GM18867 (cell line): ENCODE measurements at regions not wholly inside any gene's neighbourhood (a gene's known extent, or its start where the extent isn't known, plus 50 kb on each side); places are given as distances from the start of the nearest gene placed in this dataset.

Experiments used
- ATAC-seq: cut with Tn5 transposase; IDR thresholded peaks from one replicate; pipeline ENCODE4 v1.9.1; 2021; ENCODE audit warnings: mild to moderate bottlenecking, moderate library complexity; ENCODE audit not compliant: unreplicated experiment

DNA sequence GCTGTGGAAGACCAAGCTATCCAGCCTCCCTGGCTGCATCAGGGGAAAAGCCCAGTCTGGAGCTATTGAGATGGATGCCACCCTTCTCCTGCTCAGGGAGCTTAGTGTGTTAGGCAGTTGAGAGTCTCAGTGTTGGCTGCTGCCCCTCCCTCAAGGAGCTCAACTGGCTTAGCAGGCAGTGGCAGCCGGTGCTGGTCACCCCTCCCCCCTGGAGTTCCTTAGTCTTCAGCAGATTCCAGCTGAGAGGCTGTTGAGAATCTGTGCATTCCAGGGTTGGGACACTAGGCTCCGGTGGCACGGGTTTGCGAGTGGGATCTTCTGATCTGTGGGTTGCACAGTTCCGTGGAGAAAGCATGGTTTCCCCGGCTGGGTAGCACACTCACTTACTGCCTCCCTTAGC is 883.8 kb downstream of the NSUN3 start:
- no peak for ATAC-seq

DNA sequence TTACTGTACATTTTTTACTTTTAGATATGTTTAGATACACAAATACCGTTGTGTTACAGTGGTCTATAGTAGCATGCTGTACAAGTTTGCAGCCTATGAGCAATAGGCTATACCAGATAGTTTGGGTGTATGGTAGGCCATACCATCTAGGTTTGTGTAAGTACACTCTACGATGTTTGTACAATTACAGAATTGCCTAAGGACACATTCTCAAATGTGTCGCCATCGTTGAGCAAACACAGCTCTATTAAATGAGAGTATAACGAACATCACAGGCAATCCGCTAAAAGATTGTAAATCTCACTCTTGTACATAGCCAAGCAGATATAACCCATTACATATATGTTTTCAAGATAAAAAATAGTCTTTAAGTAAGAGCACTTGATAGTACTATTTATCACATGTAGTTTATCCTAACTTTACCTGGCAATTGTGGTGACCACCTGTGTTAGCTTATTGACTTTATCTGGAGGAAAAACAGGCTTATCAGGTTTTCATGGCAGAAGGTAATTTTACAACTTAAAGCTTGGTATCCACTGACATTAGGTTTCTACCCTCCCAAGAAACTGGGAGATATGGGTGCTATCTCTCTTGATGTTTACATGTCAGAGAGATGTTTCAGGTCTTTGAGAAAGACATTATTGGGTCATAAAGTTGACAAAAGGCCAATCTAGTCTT is 898.7 kb downstream of the NSUN3 start:
- ATAC-seq, result no peak

DNA sequence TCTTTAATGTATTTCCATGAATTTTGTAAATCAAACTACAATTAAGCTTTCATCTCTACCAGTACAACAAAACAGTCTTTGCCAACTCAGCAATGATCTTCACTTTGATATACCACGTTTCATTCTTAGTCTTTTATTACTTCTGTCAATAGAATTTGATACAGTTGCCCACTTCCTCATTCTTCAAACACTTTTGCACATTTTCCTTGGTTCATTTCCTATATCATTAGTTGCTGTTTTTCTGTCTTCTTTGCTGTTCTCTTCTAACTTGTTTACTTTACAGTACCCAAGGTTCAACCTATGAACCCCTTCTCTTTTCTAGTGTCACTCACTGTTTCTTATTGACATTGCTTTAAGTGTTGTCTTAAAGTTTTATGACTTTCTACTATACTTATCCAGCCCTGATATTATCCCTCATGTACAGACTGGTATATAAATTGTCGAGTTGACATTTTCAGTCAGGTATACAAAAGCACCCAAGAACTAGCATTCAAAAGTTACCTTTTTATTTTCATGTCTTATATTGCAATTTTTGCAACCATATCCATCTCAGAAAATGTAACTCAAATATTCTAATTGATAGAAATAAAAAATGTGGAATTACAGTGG is 903.1 kb downstream of the NSUN3 start:
- ATAC-seq, result no peak

DNA sequence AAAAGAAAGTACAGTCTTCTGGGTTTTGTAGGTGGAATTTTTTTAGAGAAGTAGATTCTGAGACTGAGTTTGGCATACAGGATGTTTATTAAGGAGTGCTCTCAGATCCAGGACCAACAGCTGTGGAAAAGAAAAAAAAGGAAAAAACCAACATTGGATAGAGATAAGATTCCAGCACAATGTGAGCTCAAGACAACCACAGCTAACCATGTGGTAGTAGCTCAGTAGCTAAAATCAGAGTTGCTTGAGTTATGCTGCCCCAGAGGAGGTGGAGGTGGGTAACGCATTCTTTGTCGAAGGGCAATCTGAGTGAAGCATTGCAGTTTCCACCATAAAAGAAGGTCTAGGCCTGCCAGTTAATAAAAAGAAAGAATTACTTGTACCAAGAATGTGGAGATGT is 904.3 kb downstream of the NSUN3 start:
- no peak for ATAC-seq

DNA sequence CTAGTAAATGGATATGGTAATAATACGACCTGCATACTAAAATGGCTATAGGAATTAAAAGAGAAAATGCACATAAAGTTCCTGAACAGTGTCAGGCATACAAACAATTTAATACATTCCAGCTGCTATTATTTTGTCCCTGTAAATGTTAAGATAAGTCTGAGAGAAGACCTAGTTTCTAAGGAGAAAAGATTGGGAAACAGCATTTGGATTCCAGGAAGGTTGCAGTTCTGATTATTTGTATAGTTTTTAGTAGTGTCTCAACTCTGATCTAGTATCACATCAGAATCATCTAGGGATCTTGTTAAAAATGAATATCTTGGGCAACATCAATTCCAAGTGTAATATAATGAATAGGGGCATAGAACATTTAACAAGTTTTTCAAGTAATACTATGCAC is 905.7 kb downstream of the NSUN3 start:
- ATAC-seq, result no peak

DNA sequence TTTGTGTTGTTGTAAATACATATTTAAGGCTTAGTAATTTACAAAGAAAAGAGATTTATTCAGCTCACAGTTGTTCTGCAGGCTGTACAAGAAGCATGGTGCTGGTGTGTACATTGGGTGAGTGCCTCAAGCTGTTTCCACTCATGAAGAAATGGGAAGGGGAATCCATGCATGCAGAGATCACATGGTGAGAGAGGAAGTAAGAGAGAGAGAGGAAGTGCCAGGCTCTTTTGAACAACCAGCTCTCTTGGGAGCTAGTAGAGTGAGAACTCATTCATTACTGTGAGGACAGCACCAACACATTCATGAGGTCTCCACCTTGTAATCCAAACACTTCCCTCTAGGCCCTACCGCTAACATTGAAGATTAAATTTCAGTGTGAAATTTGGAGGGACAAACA is 909.2 kb downstream of the NSUN3 start:
- ATAC-seq, result no peak

DNA sequence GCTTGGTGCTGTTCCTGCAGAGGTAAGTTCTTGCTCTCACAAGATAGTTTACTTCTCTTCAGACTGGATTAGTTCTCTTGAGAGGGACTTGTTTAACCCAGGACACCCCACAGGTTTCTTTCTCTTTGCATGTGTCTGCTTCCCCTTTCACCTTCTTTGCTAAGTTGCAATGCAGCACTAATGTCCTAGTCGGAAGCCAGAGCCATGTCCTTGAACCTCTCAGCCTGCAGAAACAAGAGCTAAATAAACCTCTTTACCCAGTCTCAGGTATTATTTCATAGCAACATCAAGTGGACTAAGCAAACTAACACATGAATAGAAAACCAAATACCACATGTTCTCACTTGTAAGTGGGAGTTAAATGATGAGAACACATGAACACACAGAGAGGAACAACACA is 915.2 kb downstream of the NSUN3 start:
- no peak for ATAC-seq

DNA sequence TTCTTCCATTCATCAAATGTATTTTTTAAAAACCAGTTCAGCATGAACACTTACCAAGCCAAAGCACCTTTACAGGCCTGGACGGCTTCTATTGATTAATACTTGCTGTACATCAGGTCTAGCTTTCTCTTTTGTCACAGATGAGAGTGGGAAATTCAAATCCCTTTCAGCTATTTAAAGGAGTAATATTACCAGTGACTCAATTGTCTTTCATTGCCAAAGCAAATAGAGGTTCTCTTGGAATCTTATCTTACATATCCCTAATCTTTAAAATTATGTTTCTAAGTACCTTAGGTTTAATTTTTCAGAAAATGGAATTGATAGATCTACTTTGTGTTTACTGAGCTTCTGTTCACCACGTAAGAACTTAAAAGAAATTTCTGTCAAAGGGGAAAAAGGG is 922.9 kb downstream of the NSUN3 start:
- no peak for ATAC-seq

DNA sequence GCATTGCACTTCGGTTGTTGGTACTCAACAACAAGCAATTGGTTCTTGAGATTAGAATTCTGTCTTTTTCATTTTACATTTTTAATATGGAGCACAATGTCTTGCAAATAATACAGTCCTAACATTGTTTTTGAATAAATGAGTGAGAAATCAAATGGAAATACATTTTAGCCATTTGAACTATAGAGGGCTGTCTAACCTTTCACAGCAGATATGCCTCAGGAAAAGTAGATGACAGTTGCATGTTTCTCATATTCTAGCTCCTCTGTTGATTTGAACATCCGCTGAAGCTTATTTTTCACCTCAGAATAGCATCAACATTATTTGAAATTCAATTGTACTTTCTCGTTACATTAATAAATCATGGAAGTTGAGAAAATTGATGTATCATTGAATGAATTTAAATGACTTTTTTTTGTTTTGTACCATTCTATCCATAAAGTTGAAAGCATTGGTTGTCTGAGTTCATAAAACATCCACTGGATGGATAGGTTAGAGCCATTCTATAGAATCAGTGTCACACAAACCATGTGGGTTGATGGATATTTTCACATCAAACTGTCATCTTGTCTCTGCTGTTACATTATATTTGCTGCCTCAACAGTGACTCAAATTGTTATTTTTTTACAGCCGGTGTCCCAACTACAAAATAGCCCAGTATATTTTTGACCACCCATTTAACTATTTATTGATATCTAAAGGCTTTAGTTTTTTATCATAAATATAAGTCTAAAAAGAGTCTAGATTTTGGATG is 928.3 kb downstream of the NSUN3 start:
- ATAC-seq, result no peak

DNA sequence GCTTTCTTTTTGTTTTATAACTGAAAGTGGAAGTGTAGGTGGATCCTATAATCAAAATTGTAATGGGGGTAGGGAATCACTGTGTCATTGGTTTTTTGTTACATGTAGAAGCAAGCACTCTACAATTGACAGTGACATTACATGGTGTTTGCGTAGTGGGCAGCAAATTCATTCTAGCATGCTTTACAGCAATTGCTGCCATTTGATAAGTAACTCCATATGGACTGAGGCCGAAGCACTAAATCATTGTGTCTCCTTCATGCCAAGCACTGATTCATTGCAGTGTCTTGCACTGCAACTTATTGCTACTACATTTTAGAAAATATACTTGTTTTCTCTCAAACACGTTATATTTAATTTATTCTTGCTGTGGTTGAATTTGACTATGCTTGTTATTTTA is 933.9 kb downstream of the NSUN3 start:
- no peak for ATAC-seq

DNA sequence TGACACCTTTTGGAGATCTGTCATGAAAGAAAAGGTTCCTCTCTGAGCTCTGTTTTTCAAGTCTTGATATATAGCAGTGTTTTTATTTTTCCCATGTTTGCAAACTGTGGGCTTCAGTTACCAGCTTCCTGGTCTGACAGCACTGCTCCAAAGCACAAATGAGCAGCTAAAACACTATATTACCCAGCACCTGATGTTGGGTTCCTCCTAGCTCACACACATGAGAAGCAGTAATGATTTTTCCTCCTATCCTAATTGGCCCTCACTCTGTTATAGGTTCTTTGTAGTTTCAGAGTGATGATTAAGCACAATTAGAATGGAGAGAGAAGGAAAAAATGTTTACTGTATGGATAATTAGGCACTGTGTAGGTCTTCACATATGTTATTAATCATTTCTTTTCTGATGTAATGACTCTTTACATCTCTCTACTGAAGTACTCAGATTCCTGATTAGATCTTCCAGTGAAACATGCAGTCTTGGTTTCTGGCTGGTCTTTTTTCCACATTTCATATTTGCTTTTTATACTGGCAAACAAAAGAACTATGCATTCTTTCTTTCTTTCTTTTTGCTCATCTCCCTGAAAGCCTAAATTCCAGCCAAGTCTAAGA is 939.7 kb downstream of the NSUN3 start:
- ATAC-seq, result no peak

DNA sequence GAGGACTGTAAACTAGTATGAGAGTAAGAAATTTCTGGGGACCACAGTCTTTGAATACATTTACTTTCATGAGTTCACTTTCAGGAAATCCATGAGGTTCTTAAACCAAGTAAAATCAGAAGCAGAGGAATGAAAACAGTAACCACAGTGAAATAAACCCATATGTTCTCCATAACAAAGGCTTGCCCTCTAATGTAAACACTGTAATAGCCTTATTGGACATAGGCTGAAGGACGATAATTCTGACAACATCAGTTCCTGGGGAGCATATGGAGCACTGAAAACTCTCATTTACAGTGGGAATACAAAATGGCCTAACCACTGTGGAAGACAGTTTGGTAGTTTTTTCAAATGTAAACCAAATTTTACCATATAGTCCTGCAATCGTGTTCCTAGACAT is 965.8 kb downstream of the NSUN3 start:
- ATAC-seq, result no peak

DNA sequence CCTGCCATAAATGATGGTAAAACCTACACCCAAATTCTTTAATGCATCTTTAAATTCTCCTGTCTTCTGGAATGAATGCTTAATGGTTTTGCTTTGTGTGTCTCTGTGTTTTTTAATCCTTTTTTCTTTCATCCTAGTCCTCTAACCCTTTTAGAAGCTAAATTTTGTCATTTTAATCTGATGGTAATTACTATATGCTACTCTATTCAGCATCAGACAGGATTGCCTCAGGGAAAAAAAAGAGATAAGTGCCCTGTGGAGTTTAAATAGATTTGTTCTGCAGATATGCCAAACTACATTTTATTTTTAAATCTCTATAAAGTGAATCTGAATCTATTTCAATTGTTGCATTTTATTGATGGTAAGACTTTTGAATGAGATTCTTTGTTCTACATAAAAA is 966.8 kb downstream of the NSUN3 start:
- ATAC-seq, result no peak

DNA sequence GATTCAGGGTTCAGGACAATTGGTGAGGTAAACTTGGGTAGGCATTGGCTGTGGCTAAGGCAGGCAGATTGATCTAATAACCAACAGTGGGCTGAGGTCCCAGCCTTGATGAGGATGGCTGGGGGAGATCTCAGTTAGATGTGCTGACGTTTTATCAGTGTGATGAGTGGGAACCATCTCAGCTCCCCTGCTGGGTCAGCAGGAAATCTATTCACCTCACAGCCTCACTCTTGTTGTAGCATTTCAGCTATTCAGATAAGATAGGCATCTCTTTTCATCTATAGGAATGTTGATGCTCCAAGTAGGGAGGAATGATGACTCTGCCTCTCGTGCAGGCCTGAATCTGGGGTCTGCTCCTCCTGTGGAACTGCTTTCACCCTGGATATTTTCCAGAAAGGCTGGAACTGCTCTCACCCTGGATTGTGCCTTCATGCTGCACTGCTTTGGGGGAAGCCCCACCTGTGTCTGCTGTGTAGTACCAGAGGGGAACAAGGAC is 973.7 kb downstream of the NSUN3 start:
- no peak for ATAC-seq

DNA sequence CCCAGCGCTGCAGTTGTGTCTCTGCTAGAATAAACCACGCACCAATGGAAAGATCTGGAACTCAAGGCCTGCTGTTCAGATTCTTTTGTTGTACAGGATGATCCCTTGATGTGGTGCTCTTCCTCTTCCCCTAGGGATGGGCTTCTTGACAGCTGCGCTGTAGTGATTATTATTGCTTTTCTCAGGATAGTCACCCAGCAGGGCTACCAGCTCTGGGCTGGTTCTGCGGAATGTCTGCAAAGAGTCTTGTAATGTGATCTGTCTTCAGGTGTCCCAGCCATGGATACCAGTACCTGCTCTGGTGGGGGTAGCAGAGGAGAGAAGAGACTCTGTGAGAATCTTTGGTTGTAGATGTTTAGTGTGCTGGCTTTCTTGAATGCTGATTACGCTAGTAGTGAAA is 974.2 kb downstream of the NSUN3 start:
- ATAC-seq, result no peak

DNA sequence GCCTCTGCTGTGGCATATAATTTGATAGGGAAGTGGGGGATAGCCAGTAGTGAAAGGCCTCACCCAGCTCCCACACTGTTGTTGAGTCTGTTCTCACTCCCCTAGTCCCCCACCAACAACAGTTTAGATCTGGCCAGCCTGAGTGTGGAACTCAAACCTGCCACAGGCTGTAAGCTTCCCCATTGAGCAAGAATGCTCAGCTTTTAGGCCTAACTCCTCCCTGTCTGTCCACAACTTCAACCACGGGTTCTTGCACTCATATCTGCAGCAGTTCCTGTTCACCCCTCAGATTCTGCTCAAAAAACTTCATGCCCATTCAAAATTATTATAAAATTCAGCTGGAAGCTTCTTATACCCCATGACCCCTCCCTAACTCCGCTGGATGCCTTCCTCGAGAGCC is 975.1 kb downstream of the NSUN3 start:
- ATAC-seq, result no peak

DNA sequence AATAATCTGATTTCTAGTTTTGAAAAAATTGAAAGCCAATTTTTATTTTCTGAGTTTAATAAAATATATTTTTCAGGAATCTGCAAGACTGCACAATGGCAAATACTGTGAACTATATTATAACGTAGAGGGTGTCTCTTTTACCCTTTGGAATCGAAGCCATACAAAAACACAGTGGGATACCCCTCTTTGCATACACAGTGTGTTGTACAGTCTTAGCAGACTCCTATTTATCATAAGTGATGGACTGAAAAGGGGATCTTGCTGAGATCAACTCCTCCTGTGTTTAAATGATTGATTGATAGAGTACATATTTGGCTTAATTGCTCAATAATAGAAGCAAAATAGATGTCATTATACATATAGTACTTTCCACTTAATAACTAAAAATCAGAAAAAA is 981.2 kb downstream of the NSUN3 start:
- ATAC-seq, result no peak

DNA sequence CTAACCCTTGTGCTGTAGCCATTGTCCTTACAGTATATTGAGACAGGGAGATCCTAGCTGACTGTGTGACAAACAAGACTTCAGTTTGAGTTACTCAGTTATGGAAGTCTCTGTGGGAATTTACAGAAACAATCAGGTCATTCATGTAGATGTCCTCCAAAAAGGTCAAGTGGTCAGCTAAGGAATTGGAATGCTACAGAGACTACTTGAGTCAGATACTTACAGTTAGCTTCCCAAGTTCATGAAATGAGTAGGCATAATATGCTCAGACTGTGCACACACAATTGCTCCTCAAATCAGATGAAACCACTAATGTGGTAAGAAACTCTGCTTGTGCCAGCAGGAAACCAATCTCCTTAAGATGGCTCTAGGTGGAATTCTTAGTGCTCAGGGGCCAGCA is 985.7 kb downstream of the NSUN3 start:
- ATAC-seq, result no peak

DNA sequence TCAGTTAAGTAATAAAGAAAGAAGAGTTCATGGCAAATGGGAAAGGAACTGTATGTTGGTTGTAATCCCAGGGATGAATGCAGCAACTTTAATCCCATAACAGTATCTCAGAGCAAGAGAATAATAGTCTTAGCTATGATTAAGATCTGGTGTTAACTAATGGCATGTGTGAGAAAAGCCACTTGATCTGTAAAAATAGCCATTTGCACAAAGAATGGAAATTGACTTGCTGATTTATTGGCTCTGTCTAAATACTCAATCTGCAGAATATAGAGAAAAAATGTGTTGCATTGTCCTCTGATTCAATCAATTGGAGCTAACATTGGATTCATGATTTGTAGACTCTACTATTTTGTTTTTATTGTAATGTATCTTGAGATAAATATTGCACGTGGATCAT is 987.0 kb downstream of the NSUN3 start:
- ATAC-seq, result no peak

DNA sequence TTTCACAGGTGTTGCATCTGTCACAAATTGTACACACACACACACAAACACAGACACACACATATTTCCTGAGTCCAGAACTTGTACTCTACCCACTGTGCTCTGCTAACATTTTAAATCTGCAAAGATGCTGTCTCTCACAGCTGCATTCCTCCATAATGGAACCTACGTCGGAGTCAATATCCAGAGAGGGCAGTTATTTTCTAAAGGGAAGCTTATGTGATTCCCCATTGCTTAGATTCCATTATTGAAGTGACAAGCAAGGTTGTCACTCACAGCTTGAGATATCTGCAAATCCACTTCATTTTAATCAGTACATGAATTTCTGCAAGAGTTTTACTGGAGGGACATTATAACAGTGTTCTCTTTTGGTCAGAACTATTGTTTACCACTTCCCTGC is 992.4 kb downstream of the NSUN3 start:
- no peak for ATAC-seq

DNA sequence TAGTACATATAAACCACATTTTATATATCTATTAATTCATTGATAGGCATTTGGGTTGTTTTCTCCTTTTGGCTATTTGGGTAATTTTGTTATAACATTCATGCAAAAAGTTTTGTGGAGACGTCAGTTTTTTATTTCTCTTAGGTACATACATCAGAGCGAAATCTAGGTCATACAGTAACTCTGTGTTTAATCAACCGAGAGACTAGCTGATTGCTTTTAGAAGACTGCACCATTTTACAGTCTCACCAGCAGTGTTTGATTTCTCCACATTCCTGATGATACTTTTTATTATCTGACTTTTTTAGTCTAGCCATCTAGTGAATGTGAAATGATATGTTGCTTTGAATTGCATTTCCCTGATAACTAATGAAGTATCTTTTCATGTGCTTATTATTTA is 1019.3 kb downstream of the NSUN3 start:
- ATAC-seq, result no peak

DNA sequence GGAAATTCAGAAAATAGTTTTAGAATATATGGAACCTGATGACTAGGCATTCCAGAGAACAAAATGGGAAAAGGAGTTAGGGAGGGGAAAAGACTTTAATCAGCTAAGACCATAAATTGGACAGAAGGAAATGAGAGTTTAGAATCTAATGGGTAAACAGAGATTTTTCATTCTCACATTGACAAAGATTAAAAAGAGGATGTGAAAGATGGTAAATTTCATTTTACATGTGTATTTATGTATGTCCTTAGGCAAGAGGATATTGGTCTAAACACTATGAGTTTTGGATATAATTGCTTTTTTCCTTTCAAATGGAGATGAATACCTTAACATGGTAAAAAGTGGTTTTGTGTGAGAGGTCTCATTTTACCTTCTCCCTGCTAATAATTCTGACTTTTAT is 1021.9 kb downstream of the NSUN3 start:
- no peak for ATAC-seq
